UCSD-AML1 (cell line): ENCODE measurements at regions not wholly inside any gene's neighbourhood (a gene's known extent, or its start where the extent isn't known, plus 50 kb on each side); places are given as distances from the start of the nearest gene placed in this dataset.

Experiments
- DNase-seq: peaks from one replicate; lab custom pipeline; 2025; ENCODE audit not compliant: unreplicated experiment; lab: John Stamatoyannopoulos, UW

- no peak for DNase-seq
Observed at GRCh38 chr2:239786791-239787190, 238.4 kb downstream of the NDUFA10 start.

- DNase-seq: no peak
Observed at GRCh38 chr2:239781454-239781853, 243.7 kb downstream of the NDUFA10 start.

GRCh38 chr2:239780236-239780994 lies 244.7 kb downstream of the NDUFA10 start:
- no peak for DNase-seq

GRCh38 chr2:239779584-239779983 lies 245.6 kb downstream of the NDUFA10 start:
- no peak for DNase-seq

- DNase-seq: no peak
Observed at GRCh38 chr2:239778861-239779558, 246.1 kb downstream of the NDUFA10 start.

GRCh38 chr2:239778042-239778851 lies 246.9 kb downstream of the NDUFA10 start:
- DNase-seq: no peak

GRCh38 chr2:239777219-239777618 lies 247.9 kb downstream of the NDUFA10 start:
- no peak for DNase-seq

GRCh38 chr2:239776436-239777005 lies 248.6 kb downstream of the NDUFA10 start:
- no peak for DNase-seq

GRCh38 chr2:239775623-239776435 lies 249.3 kb downstream of the NDUFA10 start:
- DNase-seq: no peak

- DNase-seq: no peak
Observed at GRCh38 chr2:239774933-239775622, 250.1 kb downstream of the NDUFA10 start.

- DNase-seq: no peak
Observed at GRCh38 chr2:239774142-239774462, 251.0 kb downstream of the NDUFA10 start.

- no peak for DNase-seq
Observed at GRCh38 chr2:239773228-239774141, 251.7 kb downstream of the NDUFA10 start.

- DNase-seq: no peak
Observed at GRCh38 chr2:239772721-239773120, 252.4 kb downstream of the NDUFA10 start.

- DNase-seq: no peak
Observed at GRCh38 chr2:239770246-239770639, 254.9 kb downstream of the NDUFA10 start.

GRCh38 chr2:239769554-239770245 lies 255.4 kb downstream of the NDUFA10 start:
- DNase-seq: no peak

GRCh38 chr2:239768907-239769553 lies 256.1 kb downstream of the NDUFA10 start:
- DNase-seq: no peak

- no peak for DNase-seq
Observed at GRCh38 chr2:239768031-239768790, 256.9 kb downstream of the NDUFA10 start.
